Coronary artery (tissue), 2 donors: ENCODE measurements at regions not wholly inside any gene's neighbourhood (a gene's known extent, or its start where the extent isn't known, plus 50 kb on each side); places are given as distances from the start of the nearest gene placed in this dataset.
"Not testable (repeated sequence)": the region's sequence is repeated elsewhere in the genome, so short reads cannot be mapped to it uniquely, and the experiment has no call there.

Experiments used
- DNase-seq: peaks from one replicate; pipeline ENCODE4 v3.0.0-alpha.2; 2017; ENCODE audit warnings: low spot score
- H3K27ac ChIP-seq, 2 donors: fragments of 200-600 bp; sonication (generic); one replicate each; pipeline ENCODE4 v1.5.1; 2016 to 2019
- H3K4me3 ChIP-seq: fragments of 200-600 bp; sonication (generic); 2 replicates; pipeline ENCODE4 v1.5.1; 2016; ENCODE audit warnings: mild to moderate bottlenecking, moderate library complexity
- CTCF ChIP-seq: fragments of 200-600 bp; sonication (generic); IDR thresholded peaks from one replicate; pipeline ENCODE4 v1.5.1; 2019; ENCODE audit warnings: antibody characterized with exemption

GRCh38 chr3:80655216-80655615 lies 887.4 kb upstream of the ROBO1 start:
- TF ChIP-seq CTCF = no peak
- no peak overlapping the region for H3K27ac ChIP-seq
- no peak overlapping the region for H3K4me3 ChIP-seq
- DNase-seq = no peak

- no peak for TF ChIP-seq CTCF
- Histone ChIP-seq H3K27ac (no peak overlapping the region), H3K4me3 (no peak overlapping the region)
- no peak for DNase-seq
Measured at GRCh38 chr3:80649170-80649569, 881.4 kb upstream of the ROBO1 start.

- Histone ChIP-seq H3K27ac (no peak overlapping the region), H3K4me3 (no peak overlapping the region)
- DNase-seq = no peak
- TF ChIP-seq CTCF = no peak
Measured at GRCh38 chr3:80643421-80643820, 875.6 kb upstream of the ROBO1 start.

- TF ChIP-seq CTCF = no peak
- Histone ChIP-seq H3K4me3 (no peak overlapping the region), H3K27ac (no peak overlapping the region)
- DNase-seq = no peak
Measured at GRCh38 chr3:80618295-80619256, 850.8 kb upstream of the ROBO1 start.

- Histone ChIP-seq H3K27ac (no peak overlapping the region), H3K4me3 (no peak overlapping the region)
- no peak for DNase-seq
- no peak for TF ChIP-seq CTCF
Measured at GRCh38 chr3:80612366-80612765, 844.6 kb upstream of the ROBO1 start.

GRCh38 chr3:80608072-80608471 lies 840.3 kb upstream of the ROBO1 start:
- not testable (repeated sequence) for DNase-seq, H3K27ac ChIP-seq, H3K4me3 ChIP-seq

GRCh38 chr3:80606073-80606472 lies 838.3 kb upstream of the ROBO1 start:
- DNase-seq = no peak

More at GRCh38 chr3:80606073-80606472, 838.3 kb upstream of the ROBO1 start:
- no peak overlapping the region for H3K4me3 ChIP-seq
- TF ChIP-seq CTCF = no peak
- no peak overlapping the region for H3K27ac ChIP-seq
